ENCODE measurements at regions not wholly inside any gene's neighbourhood (a gene's known extent, or its start where the extent isn't known, plus 50 kb on each side); places are given as distances from the start of the nearest gene placed in this dataset.

- TF ChIP-seq CTCF (IDR thresholded peaks at IDR 0.05) (no peak), POLR2A (IDR thresholded peaks at IDR 0.05) (no peak)
Observed at GRCh38 chr14:22432348-22432976, 156.6 kb downstream of the DAD1 start.
